Anterior cingulate cortex (tissue), 58 donors: ENCODE measurements at regions not wholly inside any gene's neighbourhood (a gene's known extent, or its start where the extent isn't known, plus 50 kb on each side); places are given as distances from the start of the nearest gene placed in this dataset.
A peak's percentile ranks its signal among the peaks of the same experiment; 100 is the strongest.
"Not testable (repeated sequence)": the region's sequence is repeated elsewhere in the genome, so short reads cannot be mapped to it uniquely, and the experiment has no call there.

Source experiments
- DNase-seq, 58 donors: peaks; one replicate each; lab custom pipeline; 2025; lab: John Stamatoyannopoulos, UW

DNA sequence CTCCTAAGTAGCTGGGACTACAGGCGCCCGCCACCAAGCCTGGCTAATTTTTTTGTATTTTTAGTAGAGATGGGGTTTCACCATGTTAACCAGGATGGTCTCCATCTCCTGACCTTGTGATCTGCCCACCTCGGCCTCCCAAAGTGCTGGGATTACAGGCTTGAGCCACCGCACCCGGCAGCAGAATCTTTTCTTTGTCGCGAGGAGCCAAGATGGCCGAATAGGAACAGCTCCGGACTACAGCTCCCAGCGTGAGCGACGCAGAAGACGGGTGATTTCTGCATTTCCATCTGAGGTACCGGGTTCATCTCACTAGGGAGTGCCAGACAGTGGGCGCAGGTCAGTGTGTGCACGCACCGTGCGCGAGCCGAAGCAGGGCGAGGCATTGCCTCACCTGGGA, 112.3 kb upstream of the ITGA6 start:
- not testable (repeated sequence) for DNase-seq

DNA sequence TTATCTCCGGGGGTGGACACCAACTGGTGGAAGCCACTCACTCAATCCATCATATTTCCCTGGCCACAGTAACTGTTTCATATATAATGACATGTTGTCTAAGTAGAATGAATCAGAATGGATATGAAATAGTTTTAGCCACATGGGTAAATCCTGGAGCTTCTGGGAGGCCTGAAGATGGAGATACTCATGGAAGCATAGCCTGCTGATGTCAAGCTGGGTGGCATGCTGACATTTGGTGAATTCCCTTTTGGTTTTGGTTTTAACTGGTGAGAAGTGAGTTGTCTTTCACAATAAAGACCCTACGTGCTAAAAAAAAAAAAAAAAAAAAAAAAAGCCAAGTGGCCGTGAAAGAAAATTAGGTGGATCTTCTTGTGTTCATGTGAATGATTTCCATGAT, 105.3 kb upstream of the ITGA6 start:
- no peak for DNase-seq

GRCh38 chr2:172323256-172323655, 104.1 kb upstream of the ITGA6 start:
- no peak for DNase-seq

DNA sequence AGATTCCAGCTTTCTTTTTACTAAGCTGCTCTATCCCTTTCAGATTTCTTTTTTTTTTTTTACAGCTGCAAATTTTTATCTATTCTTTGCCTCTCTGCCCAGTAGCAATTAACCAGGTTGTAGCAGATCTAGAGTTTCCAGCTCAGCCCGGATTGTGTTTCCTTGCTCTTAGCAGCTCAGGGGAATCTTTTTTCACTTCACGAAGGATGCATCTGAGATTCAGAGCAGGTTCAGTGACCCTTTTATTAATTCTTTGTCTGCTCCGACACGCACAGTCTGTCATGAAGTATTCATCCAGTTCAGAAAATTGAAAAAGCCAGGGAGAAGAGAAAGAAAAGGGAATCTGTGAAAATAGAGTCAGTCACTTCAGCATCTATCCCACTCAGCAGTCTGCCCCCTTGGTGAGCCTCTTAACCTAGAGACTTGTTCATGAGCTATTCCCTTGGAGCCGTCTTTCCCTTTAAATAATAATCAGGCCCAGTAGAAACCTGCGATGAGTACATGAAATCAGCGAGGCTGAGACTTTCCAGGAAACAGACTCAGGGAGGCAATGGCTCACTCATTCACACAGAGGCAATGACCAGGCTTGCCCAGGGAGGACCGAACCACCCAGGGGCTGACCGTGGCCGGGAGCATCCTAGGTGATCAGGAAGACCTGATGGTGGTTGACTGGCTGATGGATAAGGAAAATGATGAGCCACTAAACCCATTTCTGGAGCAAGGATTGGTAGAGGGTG, 103.4 kb upstream of the ITGA6 start:
- DNase-seq = no peak

- DNase-seq = no peak
These were observed 101.2 kb upstream of the ITGA6 start for GRCh38 chr2:172326211-172326509.

DNA sequence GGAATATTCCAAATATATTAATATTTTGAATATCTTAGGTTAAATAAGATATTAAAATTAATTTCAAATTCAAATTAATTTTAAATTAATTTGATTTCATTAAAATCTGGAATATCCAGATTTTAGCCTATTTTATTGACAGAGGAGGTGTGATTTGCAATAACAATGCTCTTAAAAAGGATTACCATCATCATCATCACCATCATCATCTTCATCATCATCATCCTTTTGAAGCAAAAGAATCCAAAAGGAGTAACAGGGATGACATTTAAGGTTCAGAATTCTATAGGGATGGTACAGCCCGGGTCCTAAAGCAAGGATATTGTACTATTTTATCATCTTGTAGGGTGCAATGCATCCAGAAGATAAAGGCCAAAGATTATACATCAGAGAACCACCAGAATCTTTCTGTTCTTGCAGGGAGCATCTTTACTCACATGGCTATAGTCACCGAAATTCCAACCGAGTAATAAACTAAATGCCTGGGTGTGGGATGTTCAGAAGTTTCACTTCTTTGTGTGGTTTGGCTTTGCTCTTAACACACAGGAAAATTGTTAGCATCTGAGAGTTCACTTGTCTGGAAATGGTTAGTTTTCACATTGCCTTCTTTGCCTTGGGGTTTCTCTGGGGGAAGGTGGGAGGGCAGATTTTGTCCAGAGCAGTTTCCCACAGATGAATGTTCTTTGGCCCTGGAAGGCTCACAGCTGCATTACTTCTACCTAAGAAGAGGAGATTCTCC, 99.1 kb upstream of the ITGA6 start:
- DNase-seq = no peak

DNA sequence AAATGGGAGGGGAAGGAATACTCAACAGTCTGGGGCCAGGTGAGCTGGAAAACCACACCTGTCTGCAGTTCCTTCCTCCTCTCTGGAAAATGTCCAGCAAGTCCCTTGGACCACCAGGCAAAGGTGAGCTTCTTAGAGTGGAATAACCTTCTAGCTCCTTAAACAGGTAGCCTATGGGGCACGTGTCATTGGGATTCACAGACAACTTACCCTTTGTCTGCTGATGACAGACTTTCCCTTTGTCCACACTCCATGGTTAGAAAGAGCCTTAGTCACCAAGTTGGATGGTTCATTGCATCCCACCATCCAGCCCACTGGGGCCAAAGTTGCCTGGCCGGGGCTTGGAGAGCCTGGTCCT, 98.0 kb upstream of the ITGA6 start:
- DNase-seq = no peak

DNA sequence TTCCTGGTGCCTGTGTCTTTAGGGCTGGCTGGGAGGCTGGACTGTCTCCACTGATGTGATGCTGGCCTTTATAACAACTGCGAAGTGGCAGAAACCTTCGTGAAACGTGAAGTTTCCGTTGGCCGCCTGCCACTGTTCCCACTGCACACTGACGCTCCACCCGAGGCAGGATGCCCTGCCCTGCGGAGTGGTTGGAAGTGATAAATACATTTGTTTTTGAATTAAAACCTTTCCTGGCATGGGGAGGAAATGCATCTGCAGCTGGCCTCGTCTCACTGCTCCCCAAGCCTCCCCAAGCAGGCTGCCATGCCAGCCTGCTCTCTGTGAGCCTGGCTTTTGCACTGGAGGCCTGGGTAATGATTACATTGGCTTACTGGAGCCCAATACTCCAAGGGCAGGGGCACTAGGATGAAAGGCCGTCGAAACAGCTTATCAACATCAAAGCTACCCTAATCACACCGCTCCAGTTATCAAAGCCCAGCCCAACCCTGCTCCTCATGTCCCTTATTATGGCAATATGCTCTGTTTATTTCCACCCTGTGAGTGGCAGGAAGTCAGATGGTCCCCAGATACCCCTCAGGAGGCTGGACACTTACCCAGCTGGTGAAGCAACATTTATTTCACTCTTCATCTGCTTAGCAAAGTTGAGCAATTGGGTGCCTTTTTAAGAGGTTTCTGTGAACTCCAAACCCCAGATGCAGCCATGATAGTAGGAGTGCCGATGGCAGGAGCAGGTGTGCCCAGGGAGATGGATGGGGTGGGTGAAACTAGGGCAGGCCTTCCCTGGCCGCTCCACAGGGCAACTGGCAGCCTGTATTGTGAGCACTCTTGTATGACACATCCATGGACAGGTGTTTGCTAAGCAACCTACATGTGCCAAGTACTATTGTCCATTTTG, 97.4 kb upstream of the ITGA6 start:
- DNase-seq = no peak

DNA sequence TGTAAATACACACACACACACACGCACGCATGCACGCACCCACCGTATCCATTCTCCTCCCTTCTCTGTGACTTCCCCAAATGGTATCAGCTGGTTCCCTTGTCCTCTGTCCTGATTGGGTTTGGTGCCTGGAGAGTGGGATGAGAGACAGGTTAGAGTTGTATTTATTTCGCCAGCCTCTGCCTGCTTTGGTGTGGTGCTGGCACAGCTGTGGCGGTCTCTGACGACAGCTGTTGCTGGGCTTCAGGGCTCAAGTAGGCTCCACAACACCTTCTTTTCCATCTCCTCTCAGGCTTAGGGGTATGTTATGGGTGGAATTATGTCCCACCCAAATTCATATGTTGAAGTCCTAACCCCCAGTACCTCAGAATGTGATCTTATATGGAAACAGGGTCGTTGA, 94.9 kb upstream of the ITGA6 start:
- no peak for DNase-seq

- peak in 1 of 58 donors; percentile 1 for DNase-seq
These were observed 94.0 kb upstream of the ITGA6 start for GRCh38 chr2:172333235-172333977.

DNA sequence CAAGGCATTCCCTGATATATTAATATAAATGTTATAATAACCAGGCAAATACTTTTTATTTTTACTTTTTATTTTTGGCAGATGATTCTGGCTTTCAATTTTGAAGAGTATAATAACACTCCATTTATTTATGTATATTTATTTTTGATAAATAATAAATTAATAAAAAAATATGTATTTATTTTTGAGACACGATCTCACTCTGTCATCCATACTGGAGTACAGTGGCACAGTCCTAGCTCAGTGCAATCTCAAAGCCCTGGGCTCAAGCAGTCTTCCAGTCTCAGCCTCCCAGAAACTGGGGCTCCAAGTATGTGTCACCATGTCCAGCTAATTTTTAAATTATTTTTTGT, 93.4 kb upstream of the ITGA6 start:
- DNase-seq = no peak

DNA sequence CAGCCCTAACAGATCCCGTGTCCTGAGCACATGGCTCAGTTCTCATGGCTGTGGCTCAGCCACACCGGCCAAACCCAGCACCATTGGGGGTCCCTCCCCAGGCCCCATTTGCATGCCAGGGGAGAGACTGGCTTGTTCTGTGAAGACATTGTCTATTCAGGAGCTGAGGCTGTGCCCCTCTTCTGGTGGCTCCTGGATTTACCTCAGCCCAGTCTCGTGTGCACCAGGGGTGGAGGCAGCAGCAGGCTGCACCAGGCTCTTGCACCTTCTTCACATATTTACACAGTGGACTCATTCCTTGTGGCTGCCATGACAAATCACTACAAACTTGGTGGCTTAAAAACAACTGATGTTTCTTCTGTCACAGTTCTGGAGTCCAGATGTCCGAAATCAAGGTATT, 92.4 kb upstream of the ITGA6 start:
- no peak for DNase-seq

GRCh38 chr2:172335736-172336135, 91.7 kb upstream of the ITGA6 start:
- DNase-seq = no peak

DNA sequence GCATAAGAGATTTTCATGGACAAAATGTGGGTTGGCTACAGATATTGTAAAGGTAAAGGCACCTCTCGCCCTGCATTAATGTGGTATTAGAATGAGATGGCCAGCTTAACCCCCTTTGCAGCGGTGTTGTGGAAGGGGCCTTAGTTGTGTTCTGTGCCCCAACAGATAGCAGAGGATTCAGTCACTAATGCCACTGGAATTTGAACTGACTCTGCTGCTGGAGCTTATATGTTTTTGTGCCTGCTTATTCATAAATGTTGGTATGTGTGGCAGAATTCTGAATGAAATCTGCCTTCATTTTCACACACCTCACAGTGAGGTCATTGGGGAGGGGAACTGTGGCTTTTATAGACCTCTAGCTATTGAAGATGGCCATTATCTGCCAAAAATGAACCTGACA, 90.7 kb upstream of the ITGA6 start:
- no peak for DNase-seq

- DNase-seq = peak in 1 of 58 donors; percentile 6
These were observed 87.9 kb upstream of the ITGA6 start for GRCh38 chr2:172339371-172340010.

DNA sequence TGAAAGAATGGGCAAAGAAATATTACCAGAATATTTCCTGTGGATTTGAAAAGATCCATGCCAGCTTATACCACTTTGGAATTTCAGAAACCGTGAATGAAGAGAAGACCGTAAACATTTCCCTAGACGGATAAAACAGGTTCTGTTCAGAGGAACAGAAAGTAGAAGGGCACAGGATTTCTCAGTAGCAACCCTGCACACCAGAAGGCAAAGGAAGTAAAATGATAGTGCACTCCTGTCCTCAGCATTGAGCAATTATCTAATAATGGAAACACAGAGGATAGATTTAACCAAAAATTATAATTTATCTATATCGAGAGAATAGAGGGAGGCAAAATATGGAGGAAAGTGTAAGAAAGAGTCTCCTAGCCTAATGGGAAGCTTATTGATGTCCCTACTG, 87.0 kb upstream of the ITGA6 start:
- DNase-seq = no peak

GRCh38 chr2:172342078-172342477, 85.3 kb upstream of the ITGA6 start:
- DNase-seq = no peak

- no peak for DNase-seq
These were observed 84.8 kb upstream of the ITGA6 start for GRCh38 chr2:172342611-172343010.

GRCh38 chr2:172344159-172344558, 83.2 kb upstream of the ITGA6 start:
- DNase-seq = no peak

- no peak for DNase-seq
These were observed 81.3 kb upstream of the ITGA6 start for GRCh38 chr2:172345956-172346555.
